ENCODE measurements at regions not wholly inside any gene's neighbourhood (a gene's known extent, or its start where the extent isn't known, plus 50 kb on each side); places are given as distances from the start of the nearest gene placed in this dataset.

- Histone ChIP-seq H3K36me3 (ENCODE audit: insufficient read depth in 1 of 2, low read depth in 1 of 2) (no peaks in the 10 kb centered on the region), H3K27me3 (ENCODE audit: insufficient read depth in 3 of 3, low read length in 2 of 3) (no peaks in the 10 kb centered on the region), H3K27ac (no peak overlapping the region), H3K9me3 (no peaks in the 10 kb centered on the region), H3K4me3 (no peak overlapping the region), H3K4me1 (no peaks in the 10 kb centered on the region)
- intact Hi-C loops (cut with DNase I) = no loop called here
- DNase-seq = no peak
- TF ChIP-seq CTCF (IDR thresholded peaks at IDR 0.05) = no peak
- ATAC-seq = no peak
- WGBS, 3 donors = 14 to 19% (median 18%) methylated on average over 1 of the region's 1 CpG
These were observed 273.7 kb upstream of the KYNU start for GRCh38 chr2:142603759-142604158.

- no peaks in the 10 kb centered on the region for H3K36me3 ChIP-seq (ENCODE audit: insufficient read depth in 1 of 2, low read depth in 1 of 2)
- DNase-seq (no peak), ATAC-seq (no peak)
- no peak for TF ChIP-seq CTCF (IDR thresholded peaks at IDR 0.05)
- no peak overlapping the region for H3K4me3 ChIP-seq
- intact Hi-C loops (cut with DNase I) = no loop called here
- H3K27ac ChIP-seq = no peak overlapping the region
- no peaks in the 10 kb centered on the region for H3K27me3 ChIP-seq (ENCODE audit: insufficient read depth in 3 of 3, low read length in 2 of 3)
- H3K4me1 ChIP-seq = no peaks in the 10 kb centered on the region
- no peaks in the 10 kb centered on the region for H3K9me3 ChIP-seq
These were observed 275.0 kb upstream of the KYNU start for GRCh38 chr2:142602418-142602989.

GRCh38 chr2:142601794-142602193 is 275.7 kb upstream of the KYNU start:
- DNase-seq (no peak), ATAC-seq (no peak)
- WGBS, 3 donors = 71 to 78% (median 72%) methylated on average over 7 of the region's 7 CpGs
- intact Hi-C loops (cut with DNase I) = no loop called here
- Histone ChIP-seq H3K27ac (no peak overlapping the region), H3K4me1 (no peaks in the 10 kb centered on the region), H3K27me3 (ENCODE audit: insufficient read depth in 3 of 3, low read length in 2 of 3) (no peaks in the 10 kb centered on the region), H3K4me3 (no peak overlapping the region), H3K36me3 (ENCODE audit: insufficient read depth in 1 of 2, low read depth in 1 of 2) (no peaks in the 10 kb centered on the region), H3K9me3 (no peaks in the 10 kb centered on the region)
- TF ChIP-seq CTCF (IDR thresholded peaks at IDR 0.05) = no peak

GRCh38 chr2:142599504-142599903 is 278.0 kb upstream of the KYNU start:
- Histone ChIP-seq H3K27me3 (ENCODE audit: insufficient read depth in 3 of 3, low read length in 2 of 3) (no peaks in the 10 kb centered on the region), H3K9me3 (no peaks in the 10 kb centered on the region)
- TF ChIP-seq CTCF (IDR thresholded peaks at IDR 0.05) = no peak

GRCh38 chr2:142598846-142599245 is 278.6 kb upstream of the KYNU start:
- no peaks in the 10 kb centered on the region for H3K27me3 ChIP-seq (ENCODE audit: insufficient read depth in 3 of 3, low read length in 2 of 3)
- H3K27ac ChIP-seq = no peak overlapping the region
- no peaks in the 10 kb centered on the region for H3K9me3 ChIP-seq
- no peak for TF ChIP-seq CTCF (IDR thresholded peaks at IDR 0.05)
- no peaks in the 10 kb centered on the region for H3K4me1 ChIP-seq
- no peak overlapping the region for H3K4me3 ChIP-seq
- DNase-seq (no peak), ATAC-seq (no peak)
- H3K36me3 ChIP-seq (ENCODE audit: insufficient read depth in 1 of 2, low read depth in 1 of 2) = no peaks in the 10 kb centered on the region
- intact Hi-C loops (cut with DNase I) = no loop called here

More at GRCh38 chr2:142599504-142599903, 278.0 kb upstream of the KYNU start:
- ATAC-seq (no peak), DNase-seq (no peak)
- Histone ChIP-seq H3K4me1 (no peaks in the 10 kb centered on the region), H3K36me3 (ENCODE audit: insufficient read depth in 1 of 2, low read depth in 1 of 2) (no peaks in the 10 kb centered on the region), H3K27ac (no peak overlapping the region), H3K4me3 (no peak overlapping the region)
- intact Hi-C loops (cut with DNase I) = no loop called here
